Keratinocyte (primary cell): ENCODE measurements at regions not wholly inside any gene's neighbourhood (a gene's known extent, or its start where the extent isn't known, plus 50 kb on each side); places are given as distances from the start of the nearest gene placed in this dataset.

ENCODE experiments used
- DNase-seq: peaks from one replicate; pipeline ENCODE4 v3.0.0-alpha.2; 2011; ENCODE audit warnings: low read depth, missing footprints, low spot score
- FAIRE-seq: peaks from 2 replicates; lab custom pipeline; 2011; peaks lifted over from hg19 to GRCh38; lab: Jason Lieb, UNC
- H2AFZ ChIP-seq: 2 replicates; pipeline ENCODE4 v1.6.0; 2012; ENCODE audit warnings: low read length, control low read depth, inconsistent platforms; ENCODE audit not compliant: control insufficient read depth
- H3K27ac ChIP-seq: 2 replicates; pipeline ENCODE4 v1.5.1; 2011; ENCODE audit warnings: low read length; ENCODE audit not compliant: control insufficient read depth, insufficient read depth
- H3K27me3 ChIP-seq: 3 replicates; pipeline ENCODE4 v1.6.0; 2011; ENCODE audit warnings: low read length; ENCODE audit not compliant: control insufficient read depth, insufficient read depth; ENCODE audit errors: extremely low read depth
- H3K36me3 ChIP-seq, 2 experiments: 2 replicates in 1 of 2; 3 replicates in 1 of 2; pipeline ENCODE4 v1.5.1; 2011; ENCODE audit warnings: low read length in 2 of 2, mild to moderate bottlenecking in 1 of 2; ENCODE audit not compliant: control insufficient read depth in 2 of 2, insufficient read depth in 2 of 2; ENCODE audit errors: extremely low read depth in 1 of 2
- H3K4me1 ChIP-seq: 3 replicates; pipeline ENCODE4 v1.5.1; 2011; ENCODE audit warnings: low read length; ENCODE audit not compliant: control insufficient read depth, insufficient read depth; ENCODE audit errors: extremely low read depth
- H3K4me2 ChIP-seq: 3 replicates; pipeline ENCODE4 v1.6.0; 2011; ENCODE audit warnings: low read depth, low read length; ENCODE audit not compliant: control insufficient read depth, insufficient read depth; ENCODE audit errors: extremely low read depth
- H3K4me3 ChIP-seq, 3 experiments: fragments of 200-600 bp in 1 of 3; sonication (generic) in 1 of 3; 2 replicates in 2 of 3; 3 replicates in 1 of 3; pipeline ENCODE4 v1.5.1; 2011 to 2016; ENCODE audit warnings: low read length in 3 of 3, mild to moderate bottlenecking in 3 of 3, control low read depth in 2 of 3, inconsistent platforms in 1 of 3, low read depth in 1 of 3, mixed read lengths in 1 of 3, mixed run types in 1 of 3, moderate library complexity in 1 of 3; ENCODE audit not compliant: control insufficient read depth in 2 of 3, insufficient read depth in 2 of 3; ENCODE audit errors: extremely low read depth in 1 of 3
- H3K79me2 ChIP-seq: 2 replicates; pipeline ENCODE4 v1.6.0; 2012; ENCODE audit warnings: low read length; ENCODE audit not compliant: control insufficient read depth, insufficient read depth
- H3K9ac ChIP-seq: 3 replicates; pipeline ENCODE4 v1.6.0; 2011; ENCODE audit warnings: low read length; ENCODE audit not compliant: control insufficient read depth, insufficient read depth; ENCODE audit errors: extremely low read depth
- H3K9me1 ChIP-seq: 3 replicates; pipeline ENCODE4 v1.6.0; 2011; ENCODE audit warnings: low read length; ENCODE audit not compliant: control insufficient read depth, insufficient read depth; ENCODE audit errors: extremely low read depth
- H3K9me3 ChIP-seq: 2 replicates; pipeline ENCODE4 v1.5.1; 2012; ENCODE audit warnings: low read depth, low read length; ENCODE audit not compliant: control insufficient read depth
- H4K20me1 ChIP-seq: 3 replicates; pipeline ENCODE4 v1.6.0; 2011; ENCODE audit warnings: low read length; ENCODE audit not compliant: control insufficient read depth, insufficient read depth; ENCODE audit errors: extremely low read depth
- EZH2 ChIP-seq: IDR thresholded peaks from one replicate; pipeline ENCODE4 v1.6.1; 2012; ENCODE audit warnings: inconsistent platforms, mild to moderate bottlenecking, low read length, moderate library complexity
- dilution Hi-C: fragments of 300-500 bp; cut with MboI; formaldehyde crosslinking; loops from one replicate; pipeline ENCODE4 v1.7.0; 2020; ENCODE audit warnings: low sequenced_read_pairs; ENCODE audit not compliant: extremely low pct_ligation_motif_present
- TF ChIP-seq, protein P1 (sequence below), 3 experiments: IDR thresholded peaks in 1 of 3; conservative IDR thresholded peaks in 1 of 3; optimal IDR thresholded peaks in 1 of 3; 2 replicates in 2 of 3; 3 replicates in 1 of 3; pipeline versions ENCODE3 to v1.5.1; 2011; ENCODE audit warnings: low read length in 3 of 3, mild to moderate bottlenecking in 3 of 3, moderate library complexity in 2 of 3, control low read depth in 1 of 3, inconsistent platforms in 1 of 3; ENCODE audit not compliant: insufficient read depth in 2 of 3; ENCODE audit errors: extremely low read depth in 1 of 3

DNA sequence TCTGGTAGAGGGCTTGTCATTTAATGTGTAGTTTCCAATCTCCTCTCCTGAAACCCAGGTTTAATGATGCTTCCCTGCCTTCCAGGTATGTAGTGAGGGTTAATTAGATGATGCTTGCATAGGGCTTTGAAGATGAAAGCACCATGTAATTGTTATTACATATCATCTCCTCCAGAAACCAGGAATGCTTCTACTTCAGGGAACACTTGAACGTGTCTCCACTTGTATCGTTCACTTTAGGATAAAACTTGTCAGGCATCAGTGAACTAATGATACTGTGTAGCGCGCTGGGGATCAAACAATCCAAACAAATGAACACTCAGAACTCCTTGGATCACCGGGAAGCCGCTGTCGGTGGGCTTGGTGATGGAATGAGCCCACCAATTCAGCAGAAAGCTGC is 260.9 kb upstream of the FZD8 start:
- Histone ChIP-seq H3K4me1 (peaks cover 9% of the 10 kb centered on the region), H3K9me3 (no peaks in the 10 kb centered on the region), H3K79me2 (no peaks in the 10 kb centered on the region), H3K9me1 (no peaks in the 10 kb centered on the region), H3K4me3 (no peak overlapping the region), H4K20me1 (no peaks in the 10 kb centered on the region), H3K36me3 (no peaks in the 10 kb centered on the region), H3K4me2 (peak overlapping the region; percentile 15), H3K9ac (no peak overlapping the region), H2AFZ (peak overlapping the region; percentile 70), H3K27me3 (no peaks in the 10 kb centered on the region), H3K27ac (no peak overlapping the region)
- FAIRE-seq: peak; percentile 90
- dilution Hi-C loops: no loop called here
- TF ChIP-seq EZH2: no peak
- TF ChIP-seq, protein P1, sequence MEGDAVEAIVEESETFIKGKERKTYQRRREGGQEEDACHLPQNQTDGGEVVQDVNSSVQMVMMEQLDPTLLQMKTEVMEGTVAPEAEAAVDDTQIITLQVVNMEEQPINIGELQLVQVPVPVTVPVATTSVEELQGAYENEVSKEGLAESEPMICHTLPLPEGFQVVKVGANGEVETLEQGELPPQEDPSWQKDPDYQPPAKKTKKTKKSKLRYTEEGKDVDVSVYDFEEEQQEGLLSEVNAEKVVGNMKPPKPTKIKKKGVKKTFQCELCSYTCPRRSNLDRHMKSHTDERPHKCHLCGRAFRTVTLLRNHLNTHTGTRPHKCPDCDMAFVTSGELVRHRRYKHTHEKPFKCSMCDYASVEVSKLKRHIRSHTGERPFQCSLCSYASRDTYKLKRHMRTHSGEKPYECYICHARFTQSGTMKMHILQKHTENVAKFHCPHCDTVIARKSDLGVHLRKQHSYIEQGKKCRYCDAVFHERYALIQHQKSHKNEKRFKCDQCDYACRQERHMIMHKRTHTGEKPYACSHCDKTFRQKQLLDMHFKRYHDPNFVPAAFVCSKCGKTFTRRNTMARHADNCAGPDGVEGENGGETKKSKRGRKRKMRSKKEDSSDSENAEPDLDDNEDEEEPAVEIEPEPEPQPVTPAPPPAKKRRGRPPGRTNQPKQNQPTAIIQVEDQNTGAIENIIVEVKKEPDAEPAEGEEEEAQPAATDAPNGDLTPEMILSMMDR (optimal IDR thresholded peaks at IDR 0.05 in 1 of 3, IDR thresholded peaks at IDR 0.05 in 1 of 3, conservative IDR thresholded peaks at IDR 0.05 in 1 of 3; ENCODE audit: extremely low read depth in 1 of 3, insufficient read depth in 2 of 3, low read length in 3 of 3): no peak
- DNase-seq: no peak

DNA sequence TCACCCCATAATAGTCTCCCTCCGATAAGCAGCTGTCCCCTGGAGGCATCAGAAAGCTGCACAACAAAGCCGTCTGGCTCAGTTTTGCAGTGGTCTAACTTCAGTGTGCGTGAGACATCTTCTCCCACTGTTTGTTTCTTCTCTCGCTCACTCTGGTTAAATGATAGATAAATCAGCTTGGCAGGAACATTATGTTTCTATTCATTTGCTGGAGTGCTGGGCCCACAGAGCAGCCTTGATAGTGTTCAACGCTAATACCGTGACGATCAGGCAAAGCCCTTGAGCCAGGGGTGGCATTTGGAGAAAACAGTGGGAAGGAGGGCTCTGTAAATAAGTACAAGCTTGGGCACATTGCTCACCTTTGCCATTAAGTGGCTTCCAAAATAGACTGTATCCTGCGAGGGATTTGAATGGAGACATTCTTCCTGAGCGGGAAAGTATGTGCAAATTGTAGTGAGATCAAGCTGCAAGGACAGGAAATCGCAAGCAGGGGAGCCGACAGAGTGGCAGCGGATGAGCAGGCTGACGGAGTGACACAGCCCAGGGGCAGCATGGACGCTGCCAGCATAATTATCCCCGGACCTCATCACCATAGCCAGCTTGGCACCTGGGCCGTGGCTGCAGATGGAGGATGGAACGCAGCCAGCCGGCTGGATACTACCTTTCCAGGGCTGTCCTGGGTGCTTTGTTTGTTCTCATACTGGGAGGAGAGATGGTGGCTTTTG is 256.8 kb upstream of the FZD8 start:
- peaks cover 24% of the 10 kb centered on the region for H3K4me1 ChIP-seq
- H3K4me2 ChIP-seq: peak overlapping the region; percentile 2
- no peaks in the 10 kb centered on the region for H4K20me1 ChIP-seq
- H2AFZ ChIP-seq: peak overlapping the region; percentile 89
- FAIRE-seq (no peak), DNase-seq (no peak)
- no peaks in the 10 kb centered on the region for H3K9me1 ChIP-seq
- TF ChIP-seq, protein P1 (optimal IDR thresholded peaks at IDR 0.05 in 1 of 3, IDR thresholded peaks at IDR 0.05 in 1 of 3, conservative IDR thresholded peaks at IDR 0.05 in 1 of 3; ENCODE audit: extremely low read depth in 1 of 3, insufficient read depth in 2 of 3, low read length in 3 of 3): no peak
- TF ChIP-seq EZH2: no peak
- no peaks in the 10 kb centered on the region for H3K79me2 ChIP-seq
- dilution Hi-C loops: no loop called here
- H3K4me3 ChIP-seq: no peak overlapping the region
- H3K9me3 ChIP-seq: no peaks in the 10 kb centered on the region
- H3K27ac ChIP-seq: no peak overlapping the region
- no peaks in the 10 kb centered on the region for H3K27me3 ChIP-seq
- H3K36me3 ChIP-seq: no peaks in the 10 kb centered on the region
- H3K9ac ChIP-seq: no peak overlapping the region
